Left lung (tissue), 4 donors: ENCODE measurements at regions not wholly inside any gene's neighbourhood (a gene's known extent, or its start where the extent isn't known, plus 50 kb on each side); places are given as distances from the start of the nearest gene placed in this dataset.
A peak's percentile ranks its signal among the peaks of the same experiment; 100 is the strongest.

Experiments used
- ATAC-seq: fragments of 200-7000 bp; cut with Tn5 transposase; one replicate; pipeline ENCODE4 v1.9.1; 2020; ENCODE audit warnings: moderate library complexity
- DNase-seq, 4 donors: peaks; one replicate each; pipeline ENCODE4 v3.0.0-alpha.2; 2013 to 2020
- H3K27ac ChIP-seq, 2 donors: fragments of 200-600 bp; sonication (generic) in 1 of 2; one replicate each; pipeline versions ENCODE4 v1.5.0 to v1.8.0; 2020 to 2021
- H3K27me3 ChIP-seq, 2 donors: fragments of 200-600 bp; sonication (generic) in 1 of 2; one replicate each; pipeline versions ENCODE4 v1.5.0 to v1.8.0; 2020 to 2021
- H3K36me3 ChIP-seq, 2 donors: fragments of 200-600 bp; sonication (generic) in 1 of 2; one replicate each; pipeline versions ENCODE4 v1.5.0 to v1.8.0; 2020 to 2021
- H3K4me1 ChIP-seq, 2 donors: fragments of 200-600 bp; one replicate each; pipeline ENCODE4 v1.8.0; 2021
- H3K4me3 ChIP-seq, 2 donors: fragments of 200-600 bp; sonication (generic) in 1 of 2; one replicate each; pipeline versions ENCODE4 v1.5.0 to v1.8.0; 2020 to 2021; ENCODE audit warnings: mild to moderate bottlenecking in 1 of 2
- H3K9me3 ChIP-seq, 2 donors: fragments of 200-600 bp; sonication (generic) in 1 of 2; one replicate each; pipeline versions ENCODE4 v1.5.0 to v1.8.0; 2020 to 2021
- CTCF ChIP-seq, 2 donors: fragments of 200-600 bp; sonication (generic) in 1 of 2; IDR thresholded peaks; one replicate each; pipeline versions ENCODE4 v1.5.0 to v1.8.0; 2021; ENCODE audit warnings: antibody characterized with exemption in 2 of 2
- intact Hi-C, 2 donors: fragments of 100-400 bp; cut with DNase I; formaldehyde crosslinking; loops; one replicate each; pipeline versions ENCODE4 v1.11.2 to v1.14.2; 2022
- donor health status: DM: no; HTN: yes; CAD: no.
- donor health status: DM: no; HTN: no; CAD: no.

- ATAC-seq (no peak), DNase-seq (no peak)
- intact Hi-C loops: no loop called here
- H3K9me3 ChIP-seq: no peaks in the 10 kb centered on the region
- H3K4me1 ChIP-seq: peaks cover 0 to 3% of the 10 kb centered on the region in 2 donors
- no peak for TF ChIP-seq CTCF (IDR thresholded peaks at IDR 0.05)
- peak overlapping the region in 1 of 2 donors; percentile 10 for H3K27ac ChIP-seq
- H3K4me3 ChIP-seq: no peak overlapping the region
- no peaks in the 10 kb centered on the region for H3K36me3 ChIP-seq
- H3K27me3 ChIP-seq: no peaks in the 10 kb centered on the region
Observed at GRCh38 chr2:8076448-8077342, 605.2 kb upstream of the ID2 start.

DNA sequence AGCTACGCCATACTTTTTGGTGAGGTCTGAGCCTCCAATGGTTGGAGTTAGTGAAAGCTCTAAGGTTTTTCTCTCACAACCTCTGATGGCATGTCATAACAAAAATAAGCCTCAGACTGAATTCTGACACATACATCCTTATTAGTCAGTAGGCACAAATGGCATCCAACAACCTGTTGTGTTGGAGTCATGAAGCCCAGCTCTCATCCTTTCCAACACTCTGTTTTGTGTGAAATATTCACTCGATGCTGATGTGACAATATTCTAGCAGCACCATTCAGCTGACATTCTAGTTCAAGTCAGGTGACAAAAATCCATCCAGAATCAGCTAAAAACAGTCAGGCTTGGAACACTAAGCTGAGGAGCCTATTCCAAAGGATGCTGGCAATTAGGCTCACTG, 603.2 kb upstream of the ID2 start:
- DNase-seq (no peak), ATAC-seq (no peak)
- no peak overlapping the region for H3K4me3 ChIP-seq
- H3K9me3 ChIP-seq: no peaks in the 10 kb centered on the region
- peaks cover 0 to 3% of the 10 kb centered on the region in 2 donors for H3K4me1 ChIP-seq
- TF ChIP-seq CTCF (IDR thresholded peaks at IDR 0.05): no peak
- no peaks in the 10 kb centered on the region for H3K36me3 ChIP-seq
- intact Hi-C loops: no loop called here
- H3K27me3 ChIP-seq: no peaks in the 10 kb centered on the region
- H3K27ac ChIP-seq: no peak overlapping the region

- no peak for DNase-seq
- Histone ChIP-seq H3K9me3 (no peaks in the 10 kb centered on the region), H3K27me3 (no peaks in the 10 kb centered on the region), H3K4me1 (peaks cover 0 to 3% of the 10 kb centered on the region in 2 donors), H3K36me3 (no peaks in the 10 kb centered on the region), H3K4me3 (no peak overlapping the region), H3K27ac (no peak overlapping the region)
- TF ChIP-seq CTCF (IDR thresholded peaks at IDR 0.05): no peak
- intact Hi-C loops: no loop called here
- ATAC-seq: no peak
Observed at GRCh38 chr2:8080063-8080462, 601.8 kb upstream of the ID2 start.

- intact Hi-C loops: no loop called here
- ATAC-seq (no peak), DNase-seq (no peak)
- Histone ChIP-seq H3K36me3 (no peaks in the 10 kb centered on the region), H3K4me1 (no peaks in the 10 kb centered on the region), H3K27me3 (no peaks in the 10 kb centered on the region), H3K27ac (no peak overlapping the region), H3K9me3 (no peaks in the 10 kb centered on the region), H3K4me3 (no peak overlapping the region)
- no peak for TF ChIP-seq CTCF (IDR thresholded peaks at IDR 0.05)
Observed at GRCh38 chr2:8081130-8081529, 600.7 kb upstream of the ID2 start.

- Histone ChIP-seq H3K36me3 (no peaks in the 10 kb centered on the region), H3K27me3 (no peaks in the 10 kb centered on the region), H3K27ac (no peak overlapping the region), H3K4me1 (no peaks in the 10 kb centered on the region), H3K4me3 (no peak overlapping the region), H3K9me3 (no peaks in the 10 kb centered on the region)
- ATAC-seq: no peak
- no peak for TF ChIP-seq CTCF (IDR thresholded peaks at IDR 0.05)
- intact Hi-C loops: no loop called here
- no peak for DNase-seq
Observed at GRCh38 chr2:8082840-8083239, 599.0 kb upstream of the ID2 start.
